NT2/D1 (cell line): ENCODE measurements at regions not wholly inside any gene's neighbourhood (a gene's known extent, or its start where the extent isn't known, plus 50 kb on each side); places are given as distances from the start of the nearest gene placed in this dataset.

Experiments used
- DNase-seq: peaks from one replicate; pipeline ENCODE4 v3.0.0-alpha.2; 2011; ENCODE audit warnings: low read depth, low spot score
- H3K27me3 ChIP-seq: 2 replicates; pipeline ENCODE4 v1.6.0; 2011; ENCODE audit warnings: mild to moderate bottlenecking; ENCODE audit not compliant: insufficient read length, insufficient read depth
- H3K36me3 ChIP-seq: 2 replicates; pipeline ENCODE4 v1.6.1; 2011; ENCODE audit warnings: mild to moderate bottlenecking, low read length, mixed read lengths; ENCODE audit not compliant: insufficient read depth, insufficient read length
- H3K4me1 ChIP-seq: 2 replicates; pipeline ENCODE4 v1.5.1; 2011; ENCODE audit not compliant: insufficient read depth, insufficient read length
- H3K4me3 ChIP-seq: 2 replicates; pipeline ENCODE4 v1.5.1; 2011; ENCODE audit warnings: low read depth; ENCODE audit not compliant: insufficient read length
- H3K9ac ChIP-seq: 2 replicates; pipeline ENCODE4 v1.6.0; 2011; ENCODE audit warnings: low read depth; ENCODE audit not compliant: insufficient read length
- H3K9me3 ChIP-seq: 2 replicates; pipeline ENCODE4 v1.5.1; 2011; ENCODE audit warnings: mild to moderate bottlenecking, low read length; ENCODE audit not compliant: insufficient read depth
- SUZ12 ChIP-seq: IDR thresholded peaks from 2 replicates; pipeline ENCODE4 v1.6.1; 2011; ENCODE audit not compliant: insufficient read length, insufficient read depth; ENCODE audit errors: extremely low read depth
- YY1 ChIP-seq: IDR thresholded peaks from 2 replicates; pipeline ENCODE4 v1.6.1; 2011; ENCODE audit not compliant: insufficient read length, insufficient read depth
- ZNF274 ChIP-seq: IDR thresholded peaks from 2 replicates; pipeline ENCODE4 v1.6.1; 2011; ENCODE audit warnings: mild to moderate bottlenecking, low read depth, low read length

DNA sequence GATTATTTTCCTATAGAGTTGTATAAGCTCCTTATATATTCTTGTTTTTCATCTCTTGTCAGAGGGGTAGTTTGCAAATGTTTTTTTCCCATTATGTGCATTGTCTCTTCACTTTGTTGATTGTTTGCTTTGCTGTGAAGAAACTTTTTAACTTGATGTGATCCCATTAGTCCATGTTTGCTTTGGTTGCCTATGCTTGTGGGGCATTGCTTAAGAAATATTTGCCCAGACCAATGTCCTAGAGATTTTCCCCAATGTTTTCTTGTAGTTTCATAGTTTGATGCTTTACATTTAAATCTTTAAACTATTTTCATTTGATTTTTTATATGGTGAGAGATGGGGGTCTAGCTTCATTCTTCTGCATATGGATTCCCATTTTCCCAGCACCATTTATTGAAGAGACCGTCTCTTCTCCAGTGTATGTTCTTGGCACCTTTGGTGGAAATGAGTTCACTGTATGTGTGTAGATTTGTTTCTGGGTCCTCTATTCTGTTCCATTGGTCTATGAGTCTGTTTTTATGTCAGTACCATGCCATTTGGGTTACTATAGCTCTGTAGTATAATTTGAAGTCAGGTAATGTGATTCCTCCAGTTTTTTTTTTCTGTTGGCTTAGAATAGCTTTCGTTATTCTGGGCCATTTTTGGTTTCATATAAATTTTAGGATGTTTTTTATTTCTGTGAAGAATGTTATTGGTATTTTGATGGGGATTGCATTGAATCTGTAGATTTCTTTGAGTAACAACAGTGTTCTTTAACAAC, 165.8 kb downstream of the ABCA8 start:
- H3K36me3 ChIP-seq, result no peaks in the 10 kb centered on the region
- H3K27me3 ChIP-seq, result no peaks in the 10 kb centered on the region
- H3K4me1 ChIP-seq, result no peaks in the 10 kb centered on the region
- TF ChIP-seq ZNF274 (no peak), SUZ12 (no peak), YY1 (no peak)
- H3K4me3 ChIP-seq, result no peak overlapping the region
- H3K9ac ChIP-seq, result no peak overlapping the region
- DNase-seq, result no peak
- no peaks in the 10 kb centered on the region for H3K9me3 ChIP-seq

DNA sequence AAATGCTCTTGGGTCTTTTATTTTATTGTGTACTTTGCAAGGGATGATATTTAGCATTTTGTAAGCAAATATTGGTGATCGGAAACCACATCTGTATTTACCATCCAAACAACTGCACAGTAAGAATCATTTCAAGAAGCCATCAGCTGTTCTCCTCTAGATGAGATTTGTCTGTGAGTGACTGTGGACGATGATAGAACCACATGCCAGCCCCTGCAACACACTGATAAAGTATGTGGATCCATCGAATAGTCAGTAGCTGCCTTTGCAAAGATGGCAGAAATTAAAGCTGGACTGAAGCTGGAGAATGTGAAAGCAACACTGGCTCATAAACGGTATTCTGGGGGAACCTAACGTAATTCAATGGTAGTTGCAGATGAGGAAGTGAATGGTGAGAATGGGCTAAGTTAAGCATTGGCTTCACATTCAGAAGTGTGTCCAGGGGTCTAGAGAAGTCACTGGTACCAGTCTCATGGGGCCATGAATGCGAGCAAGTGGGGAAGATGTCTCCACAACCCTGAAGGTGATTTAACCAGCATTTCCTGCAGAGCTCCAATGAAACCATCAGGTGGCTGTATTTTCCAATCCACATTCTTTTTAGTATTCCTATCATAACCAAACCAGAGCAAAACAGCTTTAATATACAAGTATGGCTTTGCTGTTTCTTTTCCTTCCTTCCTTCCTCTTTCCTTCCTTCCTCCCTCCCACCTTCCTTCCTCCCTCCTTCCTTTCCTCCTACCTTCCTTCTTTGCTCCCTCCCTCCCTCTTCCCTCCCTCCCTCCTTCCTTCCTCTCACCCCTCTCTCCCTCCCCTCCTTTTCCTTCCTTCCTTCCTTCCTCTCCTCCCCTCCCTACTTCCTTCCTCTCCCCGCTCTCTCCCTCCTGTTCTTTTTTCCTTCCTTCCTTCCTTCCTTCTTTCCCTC, 169.4 kb downstream of the ABCA8 start:
- no peak overlapping the region for H3K4me3 ChIP-seq
- H3K9ac ChIP-seq, result no peak overlapping the region
- TF ChIP-seq SUZ12 (no peak), YY1 (no peak), ZNF274 (no peak)
- H3K9me3 ChIP-seq, result peaks cover 10% of the 10 kb centered on the region
- no peaks in the 10 kb centered on the region for H3K36me3 ChIP-seq
- H3K4me1 ChIP-seq, result no peaks in the 10 kb centered on the region
- no peak for DNase-seq
- no peaks in the 10 kb centered on the region for H3K27me3 ChIP-seq

DNA sequence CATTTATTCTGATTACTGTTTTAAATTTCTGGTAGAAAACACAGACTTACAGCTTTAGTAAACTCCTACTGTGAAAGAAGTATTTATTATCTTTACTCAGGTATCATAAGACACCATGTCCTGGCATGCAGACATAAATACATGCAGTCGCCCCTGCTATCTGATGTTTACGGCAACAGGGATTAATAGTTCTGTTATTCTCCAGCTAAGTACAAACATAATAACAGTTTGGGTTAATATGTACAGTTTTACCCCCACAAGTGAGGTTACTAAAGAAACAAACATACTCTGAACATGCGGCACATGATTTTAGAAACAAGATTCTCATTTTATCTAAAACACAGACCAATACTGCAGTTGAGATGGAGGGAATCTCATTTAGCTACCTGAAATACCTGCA, 170.8 kb downstream of the ABCA8 start:
- H3K4me3 ChIP-seq, result no peak overlapping the region
- TF ChIP-seq SUZ12 (no peak), YY1 (no peak), ZNF274 (no peak)
- H3K9me3 ChIP-seq, result peaks cover 10% of the 10 kb centered on the region
- H3K27me3 ChIP-seq, result no peaks in the 10 kb centered on the region
- H3K4me1 ChIP-seq, result no peaks in the 10 kb centered on the region
- H3K36me3 ChIP-seq, result no peaks in the 10 kb centered on the region
- DNase-seq, result no peak
- no peak overlapping the region for H3K9ac ChIP-seq

DNA sequence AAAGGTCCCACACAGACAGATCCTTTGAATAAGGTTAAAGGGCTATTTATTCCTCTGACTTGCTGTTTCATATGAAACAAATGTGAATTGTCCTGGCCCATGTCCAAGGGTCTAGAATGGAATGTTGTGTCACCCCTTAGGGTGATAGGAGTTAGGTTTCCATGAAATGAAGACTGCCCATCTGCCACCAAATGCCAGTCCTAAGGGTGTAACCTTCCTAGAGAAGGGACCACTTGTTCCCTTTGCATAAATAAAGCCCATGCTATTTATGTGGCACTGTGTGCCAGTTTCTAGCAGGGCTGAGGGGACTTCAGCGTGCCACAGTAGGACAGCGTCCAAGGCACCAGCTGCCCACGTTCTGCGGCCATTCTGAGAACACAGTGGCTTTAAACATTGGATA, 171.3 kb downstream of the ABCA8 start:
- Histone ChIP-seq H3K4me1 (no peaks in the 10 kb centered on the region), H3K4me3 (no peak overlapping the region), H3K9me3 (peaks cover 10% of the 10 kb centered on the region), H3K36me3 (no peaks in the 10 kb centered on the region), H3K27me3 (no peaks in the 10 kb centered on the region), H3K9ac (no peak overlapping the region)
- no peak for TF ChIP-seq SUZ12
- no peak for TF ChIP-seq YY1
- DNase-seq, result no peak

DNA sequence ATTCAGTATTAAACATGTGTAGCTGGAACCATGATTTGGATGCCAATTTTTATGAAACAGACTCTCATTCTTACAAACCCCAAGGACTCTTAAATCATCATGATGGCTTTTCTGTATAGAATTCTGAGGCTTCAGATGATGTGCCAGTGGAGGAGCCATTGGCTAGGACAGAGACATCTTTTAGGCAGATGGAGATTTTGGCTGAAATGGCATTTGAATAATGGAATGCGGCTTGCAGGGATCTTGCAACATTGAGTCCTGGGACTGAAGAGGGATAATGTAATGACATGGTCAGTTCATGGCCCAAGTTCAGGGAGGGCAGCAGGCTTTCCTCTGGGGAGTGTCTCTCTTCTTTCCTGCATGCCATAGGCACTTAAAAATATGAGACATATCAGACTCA, 172.4 kb downstream of the ABCA8 start:
- TF ChIP-seq YY1 (no peak), SUZ12 (no peak), ZNF274 (no peak)
- Histone ChIP-seq H3K36me3 (no peaks in the 10 kb centered on the region), H3K4me1 (no peaks in the 10 kb centered on the region), H3K9ac (no peak overlapping the region), H3K9me3 (peaks cover 10% of the 10 kb centered on the region), H3K4me3 (no peak overlapping the region), H3K27me3 (no peaks in the 10 kb centered on the region)
- DNase-seq, result no peak

DNA sequence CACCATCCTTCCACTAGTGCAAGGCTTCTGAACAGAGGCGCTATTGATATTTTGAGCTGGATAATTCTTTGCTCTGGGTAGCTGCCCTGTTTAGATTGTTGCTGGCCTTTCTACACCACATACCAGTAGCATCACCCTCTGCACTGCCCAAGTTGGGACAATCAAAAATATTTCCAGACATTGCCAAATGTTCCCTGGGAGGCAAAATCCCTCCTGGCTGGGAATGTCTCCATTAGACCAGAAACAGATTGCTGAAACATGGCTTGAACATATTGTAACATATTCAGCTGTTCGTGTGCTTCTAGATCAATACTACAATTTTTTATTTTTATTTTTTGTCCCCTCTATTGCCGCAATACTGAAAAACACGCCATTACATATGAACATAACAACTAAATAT, 174.6 kb downstream of the ABCA8 start:
- H3K4me1 ChIP-seq, result no peaks in the 10 kb centered on the region
- TF ChIP-seq SUZ12 (no peak), ZNF274 (no peak), YY1 (no peak)
- DNase-seq, result no peak

DNA sequence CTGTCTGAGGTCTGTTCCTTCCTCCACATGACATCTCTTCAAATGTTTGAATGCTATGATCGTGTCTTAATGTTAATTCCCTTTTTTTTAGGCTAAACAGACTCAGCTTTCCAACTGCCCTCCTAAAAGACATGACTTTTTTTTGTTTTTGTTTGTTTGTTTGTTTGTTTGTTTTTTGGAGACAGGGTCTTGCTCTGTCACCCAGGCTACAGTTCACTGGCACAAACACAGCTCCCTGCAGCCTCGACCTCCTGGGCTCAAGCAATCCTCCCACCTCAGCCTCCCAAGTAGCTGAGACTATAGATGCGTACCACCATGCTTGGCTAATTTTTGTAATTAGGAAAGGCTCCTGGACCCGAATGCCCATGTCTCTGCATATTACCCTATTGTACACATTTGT, 176.5 kb downstream of the ABCA8 start:
- Histone ChIP-seq H3K36me3 (no peaks in the 10 kb centered on the region), H3K9me3 (peaks cover 10% of the 10 kb centered on the region), H3K4me3 (no peak overlapping the region), H3K9ac (no peak overlapping the region), H3K4me1 (no peaks in the 10 kb centered on the region), H3K27me3 (no peaks in the 10 kb centered on the region)
- TF ChIP-seq SUZ12 (no peak), YY1 (no peak)
- no peak for DNase-seq

More for the DNA sequence above, 174.6 kb downstream of the ABCA8 start:
- Histone ChIP-seq H3K9me3 (peaks cover 10% of the 10 kb centered on the region), H3K36me3 (no peaks in the 10 kb centered on the region), H3K9ac (no peak overlapping the region), H3K4me3 (no peak overlapping the region), H3K27me3 (no peaks in the 10 kb centered on the region)
